Dermis blood vessel endothelial cell (primary cell): ENCODE measurements at regions not wholly inside any gene's neighbourhood (a gene's known extent, or its start where the extent isn't known, plus 50 kb on each side); places are given as distances from the start of the nearest gene placed in this dataset.
"Not testable (repeated sequence)": the region's sequence is repeated elsewhere in the genome, so short reads cannot be mapped to it uniquely, and the experiment has no call there.

Experiments
- DNase-seq: peaks from one replicate; pipeline ENCODE4 v3.0.0; 2010

DNA sequence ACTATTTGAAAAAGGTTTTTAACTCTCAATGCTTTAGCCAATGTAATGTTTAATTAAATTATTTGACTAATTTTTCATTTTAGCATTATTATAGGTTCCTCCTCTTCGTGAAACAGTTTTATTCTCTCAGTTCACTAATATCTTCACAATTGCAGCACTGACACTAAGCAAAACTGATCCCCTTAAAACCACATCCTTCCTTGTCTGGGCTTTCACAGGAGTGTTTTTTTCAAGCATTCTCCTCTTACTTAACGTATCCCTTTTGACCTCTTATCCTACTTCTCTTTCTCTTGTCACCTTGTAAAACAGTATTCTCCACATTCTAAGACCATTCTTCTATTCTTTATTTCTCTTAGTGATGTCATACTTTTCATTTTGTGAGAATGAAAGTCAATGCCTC lies 112.8 kb downstream of the DSC3 start:
- DNase-seq: no peak

DNA sequence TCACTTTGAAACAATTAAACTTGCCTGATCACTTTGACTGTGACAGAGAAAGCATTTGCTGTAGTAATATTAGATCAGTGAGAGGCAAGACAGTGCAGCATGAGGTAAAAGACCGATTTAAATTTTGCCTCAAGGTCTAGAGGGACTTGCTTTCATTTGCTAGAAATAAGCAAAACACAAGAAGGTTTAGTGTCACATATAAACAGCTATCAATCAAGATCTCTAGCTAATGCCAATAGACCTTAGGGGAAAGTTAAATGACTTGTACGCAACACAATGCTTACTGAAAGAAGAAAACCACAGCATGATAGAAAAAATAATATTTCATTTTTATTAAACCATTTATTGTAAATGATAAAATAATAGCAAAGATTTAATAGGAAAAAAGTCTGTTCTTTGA lies 113.5 kb downstream of the DSC3 start:
- no peak for DNase-seq

DNA sequence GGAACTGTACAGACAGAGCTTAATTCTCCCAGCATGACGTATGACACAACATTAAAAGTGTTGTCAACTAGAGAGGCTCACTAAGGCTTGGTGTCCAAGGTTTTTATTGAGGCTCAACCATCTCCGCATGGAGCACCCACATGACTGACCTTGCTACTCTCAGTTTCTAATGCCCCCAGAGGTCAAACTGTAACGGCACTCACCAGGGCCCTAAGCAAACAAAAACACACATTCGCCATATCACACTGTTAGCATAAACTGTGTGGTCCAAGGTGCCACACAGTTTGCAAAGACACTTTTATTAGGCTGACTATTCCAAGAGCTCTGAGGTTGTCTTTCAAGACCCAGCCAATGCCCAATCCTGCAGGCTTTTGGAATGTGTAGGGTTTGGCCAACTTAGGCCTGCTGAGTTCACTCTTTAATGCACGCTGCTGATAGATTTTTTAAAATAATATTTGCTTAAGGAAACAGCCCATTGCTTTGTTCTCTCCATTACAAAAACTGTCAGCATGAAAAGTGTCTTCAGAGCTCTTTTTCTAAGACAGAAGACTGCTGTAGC lies 114.9 kb downstream of the DSC3 start:
- no peak for DNase-seq

DNA sequence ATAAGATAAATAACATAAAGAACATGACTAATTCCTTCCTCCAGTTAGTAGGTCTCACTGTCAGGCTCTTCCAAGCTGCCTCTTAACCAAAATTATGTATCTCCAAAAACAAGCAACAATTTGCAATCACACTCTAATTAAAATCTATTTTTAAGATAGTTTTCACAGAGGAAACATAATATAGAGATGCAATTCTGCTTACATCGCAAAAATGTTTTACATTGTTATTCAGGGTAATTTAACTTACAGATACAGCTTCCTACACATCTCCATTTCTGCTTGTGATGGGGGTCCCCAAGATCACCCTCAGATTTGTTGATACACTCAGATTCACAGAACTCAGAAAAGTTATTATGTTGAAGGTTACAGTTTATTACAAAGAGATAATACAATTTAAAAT lies 115.5 kb downstream of the DSC3 start:
- DNase-seq: no peak

DNA sequence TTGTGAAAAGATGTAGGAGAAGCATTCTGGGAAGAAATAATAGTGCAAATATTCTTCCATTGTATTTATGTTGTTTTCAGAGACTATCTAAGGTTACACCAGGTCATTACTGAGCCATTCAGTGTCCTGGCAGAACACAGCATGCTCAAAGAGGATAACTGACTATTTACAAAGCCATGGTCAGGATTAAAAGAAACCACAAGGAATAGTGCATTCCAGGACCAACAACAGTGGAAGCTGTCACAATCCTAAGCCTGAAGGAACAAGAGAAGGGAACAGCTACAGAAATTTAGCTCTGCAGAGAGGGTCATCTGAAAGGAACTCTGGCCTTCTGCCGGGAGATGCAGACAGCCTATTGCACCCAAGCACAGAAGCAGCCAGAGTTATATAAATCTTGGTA lies 116.7 kb downstream of the DSC3 start:
- DNase-seq: no peak

DNA sequence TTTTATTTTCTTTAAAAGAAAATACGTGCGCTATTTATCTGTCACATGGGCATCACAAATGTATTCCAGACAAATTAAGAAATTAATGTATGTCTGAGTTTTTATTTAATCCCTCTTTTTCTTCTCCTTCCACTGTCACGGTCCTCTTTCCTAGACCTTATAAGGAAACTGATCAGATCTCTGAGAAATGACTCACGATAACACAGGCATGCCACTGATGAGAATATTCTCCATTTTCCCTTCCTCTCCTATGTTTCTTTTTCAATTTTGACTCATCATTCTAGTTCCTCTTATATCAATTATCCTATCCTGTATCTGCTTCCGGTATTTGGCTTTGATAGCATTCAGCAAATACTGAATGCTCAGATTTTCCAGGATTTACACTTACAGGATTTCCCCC lies 121.8 kb downstream of the DSC3 start:
- peak; percentile 41 for DNase-seq

DNA sequence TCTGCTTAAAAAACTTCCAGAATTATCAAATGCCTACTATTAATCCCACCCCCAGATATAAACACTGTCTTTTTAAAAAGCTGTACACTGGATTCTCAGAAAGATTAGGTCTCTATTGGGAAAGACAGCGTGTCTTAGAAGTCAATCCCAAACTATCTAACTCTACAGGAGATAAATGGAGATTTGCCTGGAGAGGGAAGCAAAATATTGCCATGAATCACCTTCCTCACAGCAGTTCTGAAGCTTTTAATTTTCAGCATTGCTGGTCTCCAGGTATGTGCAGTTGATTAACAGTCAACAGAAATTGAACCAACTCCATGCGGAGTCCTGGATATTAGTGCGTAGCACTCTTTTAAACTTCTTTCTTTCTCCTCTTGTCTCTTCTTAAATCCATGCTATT lies 122.2 kb downstream of the DSC3 start:
- no peak for DNase-seq

DNA sequence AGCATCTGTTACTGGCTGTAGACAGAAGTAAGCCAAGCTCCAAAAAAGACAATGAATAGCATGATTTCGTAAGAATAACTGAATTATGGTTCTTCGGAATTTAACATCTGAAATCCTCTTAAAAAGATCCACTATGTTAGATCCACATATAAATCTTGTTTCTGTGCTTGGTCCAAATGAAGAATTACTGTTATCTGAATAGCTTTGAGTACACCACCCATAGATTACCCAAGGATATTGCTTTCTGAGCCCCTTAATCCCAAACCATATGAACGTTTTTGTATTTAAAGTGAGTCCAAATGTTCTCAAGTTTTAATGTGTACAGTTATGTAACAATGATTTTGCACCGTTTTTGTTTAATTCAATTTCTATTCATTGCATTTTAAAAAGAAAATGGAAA lies 124.9 kb downstream of the DSC3 start:
- no peak for DNase-seq

DNA sequence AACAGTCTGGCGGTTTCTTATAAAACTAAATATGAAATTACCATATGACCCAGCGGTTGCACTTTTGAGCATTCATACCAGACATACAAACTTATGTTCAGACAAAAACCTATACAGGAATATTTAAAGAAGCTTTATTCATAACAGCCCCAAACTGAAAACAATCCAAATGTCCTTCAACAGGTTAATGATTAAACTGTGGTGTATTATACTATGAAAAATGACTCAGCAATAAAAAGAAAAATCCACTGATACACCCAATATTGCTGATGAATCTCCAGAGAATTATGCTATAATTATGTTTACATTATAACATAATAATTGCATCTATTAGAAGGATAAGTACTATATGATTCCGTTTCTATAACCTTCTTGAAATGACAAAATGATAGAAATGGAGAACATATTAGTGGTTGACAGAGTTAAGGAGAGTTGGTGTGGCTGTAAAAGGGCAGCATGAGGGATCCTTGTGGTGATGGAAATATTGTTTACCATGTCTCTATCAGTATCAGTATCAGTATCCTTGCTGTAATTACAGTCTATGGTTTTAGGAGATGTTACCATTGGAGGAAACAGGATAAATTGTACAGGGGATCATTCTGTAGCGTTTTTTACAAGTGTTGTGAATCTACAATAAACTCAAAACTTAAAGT lies 127.1 kb downstream of the DSC3 start:
- no peak for DNase-seq

DNA sequence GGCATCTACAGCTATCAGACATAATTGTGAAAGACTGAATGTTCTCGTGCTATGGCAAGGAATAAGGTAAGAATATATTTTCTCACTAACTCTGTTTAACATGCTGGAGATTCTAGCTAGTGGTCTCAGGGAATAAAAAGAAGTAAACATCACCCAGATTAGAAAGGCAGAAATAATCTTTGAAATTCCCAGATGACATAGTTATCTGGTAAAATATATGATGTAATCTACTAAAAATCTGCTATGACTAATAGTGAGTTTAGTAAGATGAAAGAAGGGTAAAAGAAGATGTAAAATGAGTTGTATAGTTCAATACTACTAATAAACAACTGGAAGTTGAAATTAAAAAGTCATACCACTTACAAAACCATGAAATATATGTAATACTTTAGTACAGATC lies 134.2 kb downstream of the DSC3 start:
- no peak for DNase-seq

DNA sequence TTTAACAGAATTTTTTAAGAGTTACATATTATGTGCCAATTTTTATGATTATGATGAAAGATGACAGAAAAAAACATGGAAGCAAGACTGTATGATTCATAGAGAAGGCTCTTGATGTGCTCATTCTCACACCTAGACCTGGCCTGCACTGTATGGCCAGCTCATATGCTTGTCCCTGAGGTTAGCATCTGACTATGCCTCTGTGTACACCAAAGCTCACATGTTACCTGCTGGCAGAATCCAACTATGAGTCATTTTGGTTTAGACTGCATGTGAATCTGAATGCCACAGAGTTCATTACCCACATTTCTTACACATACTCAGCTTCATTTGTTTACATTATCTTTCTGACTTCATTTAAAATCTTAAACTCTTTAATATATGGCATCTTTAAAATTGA lies 139.0 kb downstream of the DSC3 start:
- no peak for DNase-seq

DNA sequence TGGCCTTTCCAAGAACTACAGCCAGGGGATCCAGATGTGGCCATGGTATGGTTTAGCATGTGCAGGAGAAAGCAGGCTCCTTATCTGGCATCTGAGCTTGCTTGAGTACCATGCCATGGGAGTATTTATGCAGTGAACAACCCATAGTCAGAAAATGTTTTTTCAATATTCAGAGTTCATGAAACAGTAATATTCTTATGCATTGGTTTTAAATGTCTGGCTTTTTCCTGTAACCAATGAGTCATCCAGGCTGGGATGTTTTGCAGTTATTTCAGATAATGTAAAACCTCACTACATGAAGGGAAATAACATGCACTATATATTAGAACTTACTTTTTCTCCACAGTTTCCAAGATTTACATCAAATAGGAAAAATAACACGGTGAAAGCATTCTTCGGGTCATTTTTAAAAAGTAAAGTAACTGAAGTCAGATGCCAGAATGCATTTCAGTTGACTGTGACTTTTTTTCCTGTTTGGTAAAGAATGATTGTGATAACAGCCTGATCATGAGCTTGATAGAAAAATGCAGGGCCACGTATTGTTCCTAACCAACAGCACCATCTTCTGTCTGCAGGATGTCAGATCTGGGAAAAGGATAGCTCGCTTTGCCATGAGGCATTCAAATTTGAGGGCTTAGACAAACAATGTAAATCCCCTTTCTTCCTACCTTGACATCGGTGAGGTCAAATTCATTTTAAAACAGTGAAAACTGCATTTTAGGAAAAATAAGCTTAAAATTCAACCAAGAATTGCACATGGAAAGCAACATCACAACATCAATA lies 152.8 kb downstream of the DSC3 start:
- DNase-seq: peak; percentile 18

DNA sequence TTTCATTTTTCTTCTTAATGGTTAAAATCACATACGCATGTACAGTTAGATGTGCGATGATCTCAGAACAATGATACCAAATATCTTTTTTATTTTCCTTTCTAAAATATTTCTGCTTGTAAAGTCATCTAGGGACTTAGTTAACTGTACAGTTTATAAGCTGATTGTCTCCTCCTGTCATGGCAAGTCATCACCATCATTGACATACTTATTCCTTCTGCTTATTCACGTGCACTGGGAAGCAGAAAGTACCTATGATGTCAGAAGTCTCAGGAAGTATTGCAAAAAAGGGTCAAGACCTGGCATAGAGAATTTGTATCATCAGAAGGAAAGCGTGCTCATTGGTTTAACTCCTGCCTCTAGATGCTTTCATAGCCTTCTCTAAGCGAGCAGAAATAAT lies 154.2 kb downstream of the DSC3 start:
- DNase-seq: no peak

DNA sequence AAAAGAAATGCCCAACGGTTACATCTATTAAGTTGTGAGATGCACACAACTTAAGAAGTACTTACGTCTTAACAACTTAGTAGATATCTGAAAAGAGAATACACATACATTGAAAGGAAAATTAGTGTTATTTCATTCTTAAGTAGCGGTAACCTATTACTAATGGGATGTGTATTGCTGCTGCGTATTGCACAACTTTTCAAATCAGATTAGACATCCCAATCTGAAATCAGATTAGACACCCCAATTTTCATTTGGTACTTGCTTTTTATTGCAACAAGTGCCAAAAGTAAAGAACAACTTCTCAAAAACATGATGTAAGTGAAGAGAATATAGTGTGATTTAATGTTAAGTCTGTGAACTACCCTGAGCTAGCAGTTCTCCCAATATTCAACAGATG lies 155.5 kb downstream of the DSC3 start:
- DNase-seq: no peak

DNA sequence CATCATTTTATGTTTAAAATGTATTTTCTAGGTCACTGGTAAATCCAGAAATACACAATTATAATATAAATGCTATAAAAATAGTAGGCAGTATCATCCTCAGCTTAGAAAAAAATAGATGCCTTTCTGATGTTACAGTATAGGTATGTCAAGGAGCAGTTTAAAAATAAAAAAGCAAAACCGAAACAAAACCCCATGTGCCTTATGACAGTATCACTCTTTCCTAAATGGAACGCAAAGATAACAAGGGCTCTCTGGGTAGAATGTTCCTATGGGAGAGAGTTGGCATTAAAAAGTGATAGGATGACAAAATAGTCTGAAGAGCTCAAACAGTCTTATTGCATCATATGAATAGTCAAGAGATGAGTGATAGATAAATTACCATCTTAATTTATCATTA lies 172.1 kb downstream of the DSC3 start:
- DNase-seq: no peak

DNA sequence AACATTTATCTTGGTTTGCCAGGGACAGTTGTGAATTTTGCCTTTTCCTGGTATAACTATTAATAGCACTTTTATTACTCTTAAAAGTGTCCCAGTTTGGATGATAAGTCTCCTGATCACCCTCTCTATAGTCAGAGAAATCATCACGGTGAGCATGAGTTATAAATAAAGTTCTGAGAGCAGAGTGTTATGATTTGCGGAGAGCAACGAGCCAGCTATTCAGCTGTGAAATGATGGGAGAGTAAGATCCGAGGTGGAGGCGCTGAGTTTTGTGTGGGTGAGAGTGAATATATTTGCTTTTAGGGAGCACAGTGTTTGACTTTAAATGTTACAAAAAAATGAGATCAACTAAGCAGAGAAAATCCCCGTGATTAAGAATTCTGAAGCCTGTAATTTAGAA lies 179.6 kb downstream of the DSC3 start:
- DNase-seq: no peak

DNA sequence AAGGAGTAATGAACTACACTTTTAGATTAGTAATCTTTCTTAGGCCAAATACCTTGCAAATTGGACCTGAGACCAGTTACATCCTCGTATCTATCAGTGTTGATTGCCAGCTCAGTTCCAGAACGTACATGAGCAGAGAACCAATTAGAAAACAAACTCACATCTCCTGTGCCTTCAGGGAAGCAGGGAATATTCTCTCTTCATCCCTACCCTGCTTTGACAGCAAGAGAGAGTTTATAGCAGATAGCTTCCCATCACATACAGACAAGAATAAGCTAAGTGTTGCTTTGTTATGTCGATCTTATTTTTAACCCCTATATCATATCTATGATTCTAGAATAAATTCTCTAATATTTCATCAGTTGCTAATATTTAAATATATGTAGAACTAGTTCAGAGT lies 181.8 kb downstream of the DSC3 start:
- DNase-seq: no peak

DNA sequence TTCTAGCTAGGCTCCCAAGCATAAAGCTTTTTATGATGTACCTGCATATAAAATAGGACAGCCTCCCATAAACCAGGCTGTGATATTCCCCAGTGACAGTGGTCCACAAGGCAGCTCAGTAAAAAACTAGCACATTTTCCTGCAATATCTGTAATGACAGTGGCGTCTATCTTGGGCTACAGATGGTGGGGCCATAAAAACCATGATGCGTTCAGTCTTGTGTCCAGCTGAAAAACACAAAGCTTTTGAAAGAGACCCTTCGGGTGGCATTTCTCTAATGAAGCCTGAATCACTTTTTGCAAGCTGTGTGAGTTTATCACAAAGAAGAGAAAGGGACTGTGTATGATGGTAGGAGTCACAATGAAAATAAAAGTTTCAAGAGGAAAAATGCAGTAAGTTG lies 183.5 kb downstream of the DSC3 start:
- no peak for DNase-seq

DNA sequence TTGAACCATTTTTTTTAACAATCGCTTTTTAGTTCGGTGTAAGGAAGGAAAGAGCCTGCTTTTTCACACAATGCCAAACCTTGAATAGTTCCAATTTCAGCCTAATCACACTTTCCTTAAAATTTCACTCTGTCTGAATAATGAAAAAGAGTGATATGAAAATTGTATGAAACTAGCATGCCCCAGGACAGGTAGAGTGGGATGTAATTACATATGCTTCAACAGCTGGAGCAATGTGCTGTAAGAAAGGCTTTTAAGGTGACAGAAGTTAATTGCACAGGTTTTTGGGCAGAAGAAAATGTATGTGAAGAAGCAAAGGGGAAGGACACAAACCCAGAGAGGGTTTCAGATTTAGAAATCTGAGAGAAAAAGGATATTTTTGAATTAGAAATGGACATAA lies 184.0 kb downstream of the DSC3 start:
- no peak for DNase-seq

DNA sequence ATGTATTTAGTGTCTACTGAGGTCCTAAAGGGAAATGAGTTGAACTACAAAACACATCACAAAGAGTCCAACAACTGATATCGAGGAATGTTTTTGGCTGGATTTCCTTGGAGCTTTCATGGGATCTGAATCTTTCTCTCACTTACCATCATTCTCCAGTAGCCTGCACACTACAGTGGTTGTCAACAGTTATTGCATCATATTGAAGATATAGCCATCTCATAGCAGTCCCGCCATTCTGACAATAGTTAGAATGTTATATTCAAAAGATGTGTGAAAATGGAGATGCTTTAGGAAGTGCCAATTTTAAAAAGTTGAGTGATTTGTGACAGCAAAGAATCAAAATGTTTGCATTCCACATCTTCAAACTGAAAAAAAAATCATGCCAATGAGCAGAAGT lies 186.8 kb downstream of the DSC3 start:
- no peak for DNase-seq

DNA sequence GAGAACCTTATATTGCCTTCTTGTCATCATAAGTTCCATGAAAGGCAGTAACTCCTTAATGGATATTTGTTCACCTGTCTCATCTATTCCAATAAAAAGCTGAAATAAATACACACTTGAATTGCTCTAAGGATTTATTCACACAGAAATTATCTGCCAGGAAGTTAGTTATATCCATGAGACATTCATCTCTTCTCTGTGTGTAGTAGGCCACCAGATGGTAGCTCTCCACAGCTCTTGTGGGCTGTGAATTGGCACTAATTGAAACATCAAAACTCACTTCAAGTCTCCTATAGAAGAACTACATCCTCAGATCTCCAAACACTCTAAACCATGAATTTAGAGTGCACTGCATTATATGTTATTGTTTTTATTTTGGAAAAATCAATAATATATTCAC lies 189.6 kb downstream of the DSC3 start:
- DNase-seq: no peak

DNA sequence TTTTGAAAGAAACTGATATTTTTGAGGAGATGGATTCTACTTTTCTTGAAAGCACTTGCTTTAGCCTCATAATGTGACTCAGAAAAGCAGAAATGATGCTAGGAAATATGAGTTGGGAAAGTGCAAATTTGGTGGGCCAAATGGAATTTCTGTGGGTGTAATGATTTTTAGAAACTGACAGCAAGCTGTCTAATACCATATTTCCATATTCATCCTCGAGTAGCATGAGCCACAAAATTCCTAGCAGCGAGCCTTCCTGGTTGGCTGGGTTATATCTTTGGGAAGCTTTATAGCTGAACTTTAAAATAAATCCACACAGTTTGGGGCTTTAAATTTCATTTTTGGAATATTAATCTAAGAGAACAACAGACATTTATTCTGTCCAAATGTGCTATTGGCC lies 190.0 kb downstream of the DSC3 start:
- DNase-seq: no peak

DNA sequence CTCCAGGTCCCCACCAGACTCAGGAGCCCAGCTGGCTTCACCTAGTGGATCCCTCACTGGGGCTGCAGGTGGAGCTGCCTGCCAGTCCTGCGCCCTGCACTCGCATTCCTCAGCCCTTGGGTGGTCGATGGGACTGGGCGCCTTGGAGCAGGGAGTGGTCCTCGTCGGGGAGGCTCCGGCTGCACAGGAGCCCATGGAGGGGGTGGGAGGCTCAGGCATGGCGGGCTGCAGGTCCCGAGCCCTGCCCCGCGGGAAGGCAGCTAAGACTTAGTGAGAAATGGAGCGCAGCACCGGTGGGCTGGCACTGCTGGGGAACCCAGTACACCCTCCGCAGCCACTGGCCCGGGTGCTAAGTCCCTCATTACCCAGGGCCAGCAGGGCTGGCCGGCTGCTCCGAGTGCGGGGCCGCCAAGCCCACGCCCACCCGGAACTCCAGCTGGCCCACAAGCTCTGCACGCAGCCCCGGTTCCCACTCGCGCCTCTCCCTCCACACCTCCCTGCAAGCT lies 203.4 kb downstream of the DSC3 start:
- DNase-seq: not testable (repeated sequence)

DNA sequence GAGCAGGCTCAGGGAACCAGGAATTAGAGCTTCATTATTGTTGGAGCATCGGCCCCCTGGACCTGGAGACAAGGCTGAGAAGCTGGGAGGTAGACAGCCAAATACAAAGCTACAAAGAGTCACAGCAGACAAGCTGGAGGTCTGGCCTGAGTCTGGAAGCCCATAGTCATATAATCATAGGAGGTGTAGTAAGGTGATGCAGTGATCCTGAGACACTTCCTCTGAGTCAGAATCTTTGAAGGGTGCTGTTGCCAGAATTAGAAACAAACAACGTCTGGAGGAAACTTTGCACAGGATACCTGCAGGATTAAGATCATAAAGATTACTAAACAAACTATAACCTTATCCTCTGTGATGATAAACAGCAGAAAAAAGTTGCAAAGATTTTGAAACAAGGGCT lies 213.8 kb downstream of the DSC3 start:
- no peak for DNase-seq
